ENCODE measurements at regions not wholly inside any gene's neighbourhood (a gene's known extent, or its start where the extent isn't known, plus 50 kb on each side); places are given as distances from the start of the nearest gene placed in this dataset.

- POLR2A ChIA-PET = no interaction called here
- H3K27me3 Mint-ChIP-seq = peaks cover 6 to 39% of the 10 kb centered on the region in 2 donors
- Histone ChIP-seq H3K27ac (ENCODE audit: low read depth, low read length) (no peak overlapping the region), H3K27me3 (ENCODE audit: insufficient read depth, low read length, poor library complexity, severe bottlenecking) (no peaks in the 10 kb centered on the region), H3K36me3 (ENCODE audit: insufficient read depth, low read length) (no peaks in the 10 kb centered on the region), H3K4me1 (ENCODE audit: insufficient read depth, low read length) (no peaks in the 10 kb centered on the region), H3K4me3 (ENCODE audit: low read length) (no peak overlapping the region), H3K9me3 (ENCODE audit: low read length) (no peaks in the 10 kb centered on the region)
- no peaks in the 10 kb centered on the region for H3K36me3 Mint-ChIP-seq
- peaks cover 0 to 4% (median 2%) of the 10 kb centered on the region in 5 donors for H3K9me3 Mint-ChIP-seq
- CTCF ChIA-PET = no interaction called here
- DNase-seq = no peak
- H3K4me1 Mint-ChIP-seq = no peaks in the 10 kb centered on the region
- H3K27ac Mint-ChIP-seq = no peak overlapping the region
- no peak overlapping the region for H3K4me3 Mint-ChIP-seq
Measured at GRCh38 chr16:26777821-26778220, 288.9 kb upstream of the C16orf82 start.

DNA sequence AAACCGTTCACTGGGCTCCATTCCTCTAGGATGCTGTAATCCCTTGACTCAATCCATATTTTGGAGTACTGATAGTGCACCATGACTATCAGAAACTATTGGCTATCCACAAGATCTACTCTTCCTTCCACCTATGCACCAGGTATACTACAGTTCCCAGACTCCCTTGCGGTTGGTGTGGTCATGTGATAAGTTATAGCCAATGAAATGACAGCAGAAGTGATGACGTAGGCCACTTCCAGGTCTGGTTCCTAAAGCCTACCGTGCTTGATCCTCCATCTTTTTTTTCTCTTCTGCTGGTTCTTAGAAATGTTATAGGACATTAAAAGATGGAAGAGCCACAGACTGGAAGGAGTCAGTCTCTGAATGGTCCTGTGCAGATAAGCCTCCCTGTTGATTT lies 278.8 kb upstream of the C16orf82 start:
- Histone ChIP-seq H3K4me1 (ENCODE audit: insufficient read depth, low read length) (no peaks in the 10 kb centered on the region), H3K4me3 (ENCODE audit: low read length) (no peak overlapping the region), H3K27me3 (ENCODE audit: insufficient read depth, low read length, poor library complexity, severe bottlenecking) (peaks cover 4% of the 10 kb centered on the region), H3K27ac (ENCODE audit: low read depth, low read length) (no peak overlapping the region), H3K36me3 (ENCODE audit: insufficient read depth, low read length) (no peaks in the 10 kb centered on the region), H3K9me3 (ENCODE audit: low read length) (no peaks in the 10 kb centered on the region)
- DNase-seq = no peak
- Mint-ChIP-seq H3K27me3 (peaks cover 4 to 7% of the 10 kb centered on the region in 2 donors), H3K9me3 (peaks cover 0 to 2% (median 0%) of the 10 kb centered on the region in 5 donors), H3K4me1 (no peaks in the 10 kb centered on the region), H3K4me3 (no peak overlapping the region), H3K36me3 (no peaks in the 10 kb centered on the region), H3K27ac (no peak overlapping the region)
- ChIA-PET POLR2A (no interaction called here), CTCF (no interaction called here)

GRCh38 chr16:26791169-26791568 lies 275.6 kb upstream of the C16orf82 start:
- Mint-ChIP-seq H3K27me3 (peaks cover 8 to 19% of the 10 kb centered on the region in 2 donors), H3K4me1 (peaks cover 0 to 8% (median 5%) of the 10 kb centered on the region in 3 donors), H3K27ac (no peak overlapping the region), H3K9me3 (peaks cover 0 to 2% (median 0%) of the 10 kb centered on the region in 5 donors), H3K4me3 (no peak overlapping the region), H3K36me3 (no peaks in the 10 kb centered on the region)
- Histone ChIP-seq H3K36me3 (ENCODE audit: insufficient read depth, low read length) (no peaks in the 10 kb centered on the region), H3K27ac (ENCODE audit: low read depth, low read length) (no peak overlapping the region), H3K4me1 (ENCODE audit: insufficient read depth, low read length) (no peaks in the 10 kb centered on the region), H3K27me3 (ENCODE audit: insufficient read depth, low read length, poor library complexity, severe bottlenecking) (peaks cover 4% of the 10 kb centered on the region), H3K9me3 (ENCODE audit: low read length) (no peaks in the 10 kb centered on the region), H3K4me3 (ENCODE audit: low read length) (no peak overlapping the region)
- no peak for DNase-seq
- CTCF ChIA-PET = no interaction called here
- POLR2A ChIA-PET = no interaction called here

DNA sequence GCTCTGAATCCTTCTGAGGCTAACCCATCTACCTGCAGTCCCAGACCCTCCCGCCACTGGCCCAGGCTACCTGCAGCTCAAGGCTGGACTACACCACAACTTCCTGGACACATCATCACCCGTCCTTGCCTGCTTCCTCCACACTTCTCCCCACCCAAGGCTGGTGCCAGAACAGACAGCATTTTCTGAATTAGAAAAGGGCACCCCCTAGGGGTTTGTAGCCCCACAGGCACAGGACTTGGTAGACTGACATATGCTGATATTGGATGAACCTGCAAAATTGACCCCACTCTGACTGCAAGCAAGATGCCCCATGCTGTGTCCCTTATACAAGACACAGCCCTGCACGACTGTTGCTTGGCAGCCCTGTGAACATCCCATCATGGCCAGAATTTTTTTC lies 271.5 kb upstream of the C16orf82 start:
- Mint-ChIP-seq H3K4me3 (peak overlapping the region in 2 of 7 donors; percentile 22 to 24), H3K27ac (peak overlapping the region in 1 of 8 donors; percentile 68), H3K9me3 (peaks cover 0 to 2% (median 0%) of the 10 kb centered on the region in 5 donors), H3K36me3 (peaks cover 0 to 3% (median 0%) of the 10 kb centered on the region in 3 donors), H3K27me3 (peaks cover 18 to 32% of the 10 kb centered on the region in 2 donors), H3K4me1 (peaks cover 0 to 8% (median 5%) of the 10 kb centered on the region in 3 donors)
- Histone ChIP-seq H3K4me1 (ENCODE audit: insufficient read depth, low read length) (no peaks in the 10 kb centered on the region), H3K27me3 (ENCODE audit: insufficient read depth, low read length, poor library complexity, severe bottlenecking) (no peaks in the 10 kb centered on the region), H3K36me3 (ENCODE audit: insufficient read depth, low read length) (no peaks in the 10 kb centered on the region), H3K9me3 (ENCODE audit: low read length) (no peaks in the 10 kb centered on the region), H3K4me3 (ENCODE audit: low read length) (no peak overlapping the region), H3K27ac (ENCODE audit: low read depth, low read length) (no peak overlapping the region)
- ChIA-PET CTCF (no interaction called here), POLR2A (no interaction called here)
- DNase-seq = no peak

DNA sequence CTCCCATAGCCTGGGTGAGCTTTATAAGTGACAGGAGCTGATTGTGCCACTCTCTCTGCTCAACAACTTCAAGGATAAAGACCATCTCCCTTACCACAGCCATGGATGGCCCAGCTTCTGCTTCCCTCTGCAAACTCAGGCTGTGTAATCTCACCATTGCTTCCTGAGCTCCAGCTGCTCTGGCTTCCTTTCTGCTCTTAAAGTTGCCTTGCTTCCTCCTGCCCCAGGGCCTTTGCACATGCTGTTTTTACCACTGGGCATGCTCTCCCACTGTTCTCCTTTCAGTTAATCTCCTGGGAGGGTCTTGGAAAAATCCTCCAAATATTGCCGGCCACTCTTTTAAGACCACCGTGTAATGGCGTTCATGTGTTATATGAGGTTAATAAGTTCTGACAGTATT lies 265.1 kb upstream of the C16orf82 start:
- ChIA-PET CTCF (no interaction called here), POLR2A (no interaction called here)
- Histone ChIP-seq H3K27ac (ENCODE audit: low read depth, low read length) (no peak overlapping the region), H3K36me3 (ENCODE audit: insufficient read depth, low read length) (no peaks in the 10 kb centered on the region), H3K27me3 (ENCODE audit: insufficient read depth, low read length, poor library complexity, severe bottlenecking) (no peaks in the 10 kb centered on the region), H3K4me3 (ENCODE audit: low read length) (no peak overlapping the region), H3K4me1 (ENCODE audit: insufficient read depth, low read length) (no peaks in the 10 kb centered on the region), H3K9me3 (ENCODE audit: low read length) (no peaks in the 10 kb centered on the region)
- Mint-ChIP-seq H3K4me1 (peaks cover 0 to 8% (median 7%) of the 10 kb centered on the region in 3 donors), H3K9me3 (peaks cover 0 to 3% (median 0%) of the 10 kb centered on the region in 5 donors), H3K27ac (no peak overlapping the region), H3K36me3 (peaks cover 0 to 3% (median 2%) of the 10 kb centered on the region in 3 donors), H3K4me3 (no peak overlapping the region), H3K27me3 (peaks cover 21 to 40% of the 10 kb centered on the region in 2 donors)
- DNase-seq = no peak

GRCh38 chr16:26802440-26802839 lies 264.3 kb upstream of the C16orf82 start:
- ChIA-PET CTCF (no interaction called here), POLR2A (no interaction called here)
- no peak for DNase-seq
- Mint-ChIP-seq H3K4me3 (no peak overlapping the region), H3K27ac (no peak overlapping the region), H3K4me1 (peaks cover 0 to 8% (median 7%) of the 10 kb centered on the region in 3 donors), H3K36me3 (peaks cover 0 to 2% (median 2%) of the 10 kb centered on the region in 3 donors), H3K9me3 (peaks cover 0 to 3% (median 0%) of the 10 kb centered on the region in 5 donors), H3K27me3 (peaks cover 20 to 43% of the 10 kb centered on the region in 2 donors)
- H3K4me3 ChIP-seq (ENCODE audit: low read length) = no peak overlapping the region
- no peaks in the 10 kb centered on the region for H3K4me1 ChIP-seq (ENCODE audit: insufficient read depth, low read length)
- no peaks in the 10 kb centered on the region for H3K9me3 ChIP-seq (ENCODE audit: low read length)
- no peak overlapping the region for H3K27ac ChIP-seq (ENCODE audit: low read depth, low read length)
- H3K36me3 ChIP-seq (ENCODE audit: insufficient read depth, low read length) = no peaks in the 10 kb centered on the region
- no peaks in the 10 kb centered on the region for H3K27me3 ChIP-seq (ENCODE audit: insufficient read depth, low read length, poor library complexity, severe bottlenecking)

GRCh38 chr16:26802965-26803364 lies 263.8 kb upstream of the C16orf82 start:
- CTCF ChIA-PET = no interaction called here
- H3K4me1 Mint-ChIP-seq = peaks cover 0 to 8% (median 7%) of the 10 kb centered on the region in 3 donors

GRCh38 chr16:26806657-26807056 lies 260.1 kb upstream of the C16orf82 start:
- Histone ChIP-seq H3K4me3 (ENCODE audit: low read length) (no peak overlapping the region), H3K4me1 (ENCODE audit: insufficient read depth, low read length) (no peaks in the 10 kb centered on the region), H3K27ac (ENCODE audit: low read depth, low read length) (no peak overlapping the region), H3K36me3 (ENCODE audit: insufficient read depth, low read length) (no peaks in the 10 kb centered on the region), H3K9me3 (ENCODE audit: low read length) (no peaks in the 10 kb centered on the region), H3K27me3 (ENCODE audit: insufficient read depth, low read length, poor library complexity, severe bottlenecking) (no peaks in the 10 kb centered on the region)
- no peak overlapping the region for H3K4me3 Mint-ChIP-seq
- CTCF ChIA-PET = no interaction called here
- peaks cover 0 to 2% (median 0%) of the 10 kb centered on the region in 3 donors for H3K36me3 Mint-ChIP-seq
- DNase-seq = no peak
- H3K27ac Mint-ChIP-seq = no peak overlapping the region
- H3K9me3 Mint-ChIP-seq = peaks cover 0 to 3% (median 0%) of the 10 kb centered on the region in 5 donors
- POLR2A ChIA-PET = no interaction called here
- H3K27me3 Mint-ChIP-seq = peaks cover 7 to 32% of the 10 kb centered on the region in 2 donors
- H3K4me1 Mint-ChIP-seq = peaks cover 0 to 8% (median 7%) of the 10 kb centered on the region in 3 donors

More at GRCh38 chr16:26802965-26803364, 263.8 kb upstream of the C16orf82 start:
- Mint-ChIP-seq H3K36me3 (peaks cover 0 to 2% (median 0%) of the 10 kb centered on the region in 3 donors), H3K27ac (no peak overlapping the region), H3K9me3 (peaks cover 0 to 3% (median 0%) of the 10 kb centered on the region in 5 donors), H3K4me3 (no peak overlapping the region), H3K27me3 (peaks cover 16 to 43% of the 10 kb centered on the region in 2 donors)
- POLR2A ChIA-PET = no interaction called here
- H3K9me3 ChIP-seq (ENCODE audit: low read length) = no peaks in the 10 kb centered on the region
- DNase-seq = no peak
- no peak overlapping the region for H3K4me3 ChIP-seq (ENCODE audit: low read length)
- no peaks in the 10 kb centered on the region for H3K27me3 ChIP-seq (ENCODE audit: insufficient read depth, low read length, poor library complexity, severe bottlenecking)
- no peaks in the 10 kb centered on the region for H3K36me3 ChIP-seq (ENCODE audit: insufficient read depth, low read length)
- no peaks in the 10 kb centered on the region for H3K4me1 ChIP-seq (ENCODE audit: insufficient read depth, low read length)
- no peak overlapping the region for H3K27ac ChIP-seq (ENCODE audit: low read depth, low read length)

All from CD8-positive, alpha-beta memory T cell (primary cell).